Heart right ventricle (tissue), 16 donors: ENCODE measurements at regions not wholly inside any gene's neighbourhood (a gene's known extent, or its start where the extent isn't known, plus 50 kb on each side); places are given as distances from the start of the nearest gene placed in this dataset.

Source experiments
- ATAC-seq, 8 donors: fragments of 200-7000 bp; cut with Tn5 transposase; one replicate each; pipeline ENCODE4 v1.9.1; 2020; ENCODE audit warnings: mild to moderate bottlenecking in 8 of 8, moderate library complexity in 8 of 8, moderate number of reproducible peaks in 1 of 8
- DNase-seq, 2 donors: peaks; one replicate each; pipeline ENCODE4 v3.0.0-alpha.2; 2020
- H3K27ac ChIP-seq, 10 donors: fragments of 200-600 bp; sonication (generic) in 2 of 10; one replicate each; pipeline versions ENCODE4 v1.5.0 to v1.8.0; 2020 to 2022; ENCODE audit warnings: mild to moderate bottlenecking in 3 of 10
- H3K27me3 ChIP-seq, 7 donors: fragments of 200-600 bp; one replicate each; pipeline ENCODE4 v1.8.0; 2021 to 2022; ENCODE audit warnings: mild to moderate bottlenecking in 2 of 7
- H3K36me3 ChIP-seq, 9 donors: fragments of 200-600 bp; sonication (generic) in 1 of 9; one replicate each; pipeline versions ENCODE4 v1.5.0 to v1.8.0; 2020 to 2022; ENCODE audit warnings: mild to moderate bottlenecking in 2 of 9
- H3K4me1 ChIP-seq, 9 donors: fragments of 200-600 bp; sonication (generic) in 1 of 9; one replicate each; pipeline versions ENCODE4 v1.5.0 to v1.8.0; 2020 to 2022; ENCODE audit warnings: mild to moderate bottlenecking in 4 of 9
- H3K4me3 ChIP-seq, 10 donors: fragments of 200-600 bp; sonication (generic) in 2 of 10; one replicate each; pipeline versions ENCODE4 v1.5.0 to v1.8.0; 2020 to 2022; ENCODE audit warnings: mild to moderate bottlenecking in 7 of 10, moderate library complexity in 2 of 10
- H3K9me3 ChIP-seq, 11 donors: fragments of 200-600 bp in 10 of 11; sonication (generic) in 2 of 11; one replicate each; pipeline versions ENCODE4 v1.5.0 to v1.8.0; 2013 to 2022; ENCODE audit warnings: mild to moderate bottlenecking in 2 of 11, control low read depth in 1 of 11, moderate library complexity in 1 of 11
- CTCF ChIP-seq, 9 donors: fragments of 200-600 bp; sonication (generic) in 2 of 9; IDR thresholded peaks; one replicate each; pipeline versions ENCODE4 v1.5.0 to v1.8.0; 2021 to 2022; ENCODE audit warnings: antibody characterized with exemption in 9 of 9, mild to moderate bottlenecking in 5 of 9, moderate library complexity in 1 of 9
- WGBS, 2 donors: extraction: QIAGEN DNeasy Blood & Tissue Kit; methylation state at CpG; one replicate each; pipeline ENCODE4 v1.1.7; 2013; ENCODE audit warnings: inconsistent platforms in 1 of 2; 5-methylcytosine and 5-hydroxymethylcytosine counted together
- intact Hi-C, 10 donors: fragments of 100-400 bp; cut with DNase I; formaldehyde crosslinking; loops; one replicate each; pipeline versions ENCODE4 v1.11.1 to v1.14.2; 2022
- donor health status: Arrhythmogenic right ventricular cardiomyopathy.
- donor health status: ischemic (EF 13 %, LVEDD 7.1; RV severe dilation, severe dysfunction).
- donor health status: healthy with polysubstance abuse.
- donor health status: DM: no; HTN: yes; CAD: no.
- donor health status: DM: no; HTN: no; CAD: no.
- donor health status: ischemic (EF 25% LVEDD 6.9; RV normal size, moderate dysfunction).
- donor health status: ischemic (EF 25% LVEDD 5.7; RV mildly dilated, moderate dysfunction).
- donor health status: healthy.
- donor health status: DM: yes; HTN: yes; CAD: no.
- donor health status: Ischemic cardiomyopathy.
- donor health status: ischemic (EF 35%, LVEDD 5.7; RV mildly dilated, moderate dysfunction).
- donor health status: nonischemic (EF 11% LVEDD 7.7; RV severe dilation, severe dysfunction).
- donor health status: DM: yes; HTN: yes; CAD: no.
- donor health status: PGD.
- donor health status: ischemic (EF 29% LVEDD 5.4; RV normal size, mild dysfunction).
- donor health status: nonischemic (EF 23%, LVEDD 6.1; RV moderate dilation, normal function).

GRCh38 chr10:105785721-105786120 lies 1144.6 kb downstream of the SORCS3 start:
- intact Hi-C loops = no loop called here

GRCh38 chr10:105783936-105784483 lies 1142.9 kb downstream of the SORCS3 start:
- 74 to 83% methylated on average over 7 of the region's 7 CpGs for whole genome bisulfite sequencing, 2 donors
- no peak for TF ChIP-seq CTCF (IDR thresholded peaks at IDR 0.05)
- intact Hi-C loops = no loop called here

More at GRCh38 chr10:105785721-105786120, 1144.6 kb downstream of the SORCS3 start:
- Histone ChIP-seq H3K9me3 (peaks cover 0 to 14% (median 0%) of the 10 kb centered on the region in 11 donors), H3K27me3 (no peaks in the 10 kb centered on the region), H3K27ac (no peak overlapping the region), H3K4me1 (no peaks in the 10 kb centered on the region), H3K4me3 (no peak overlapping the region), H3K36me3 (no peaks in the 10 kb centered on the region)
- 48 to 64% methylated on average over 3 of the region's 3 CpGs for WGBS, 2 donors
- TF ChIP-seq CTCF (IDR thresholded peaks at IDR 0.05) = no peak
- ATAC-seq (no peak), DNase-seq (no peak)

GRCh38 chr10:105774881-105775280 lies 1133.8 kb downstream of the SORCS3 start:
- TF ChIP-seq CTCF (IDR thresholded peaks at IDR 0.05) = no peak
- peaks cover 0 to 4% (median 0%) of the 10 kb centered on the region in 9 donors for H3K4me1 ChIP-seq
- no peak for ATAC-seq
- no peak for DNase-seq
- H3K9me3 ChIP-seq = no peaks in the 10 kb centered on the region
- H3K27me3 ChIP-seq = no peaks in the 10 kb centered on the region
- no peak overlapping the region for H3K27ac ChIP-seq
- intact Hi-C loops = no loop called here
- H3K4me3 ChIP-seq = no peak overlapping the region
- 49 to 58% methylated on average over 1 of the region's 1 CpG for WGBS, 2 donors
- no peaks in the 10 kb centered on the region for H3K36me3 ChIP-seq

More at GRCh38 chr10:105783936-105784483, 1142.9 kb downstream of the SORCS3 start:
- Histone ChIP-seq H3K4me3 (no peak overlapping the region), H3K27me3 (no peaks in the 10 kb centered on the region), H3K36me3 (no peaks in the 10 kb centered on the region), H3K9me3 (peaks cover 0 to 14% (median 0%) of the 10 kb centered on the region in 11 donors), H3K4me1 (no peaks in the 10 kb centered on the region), H3K27ac (no peak overlapping the region)
- ATAC-seq = no peak
- no peak for DNase-seq

GRCh38 chr10:105774351-105774750 lies 1133.3 kb downstream of the SORCS3 start:
- H3K9me3 ChIP-seq = no peaks in the 10 kb centered on the region
- no peak overlapping the region for H3K27ac ChIP-seq
- ATAC-seq (no peak), DNase-seq (no peak)
- intact Hi-C loops = no loop called here
- no peaks in the 10 kb centered on the region for H3K36me3 ChIP-seq
- H3K27me3 ChIP-seq = no peaks in the 10 kb centered on the region
- H3K4me1 ChIP-seq = peaks cover 0 to 4% (median 0%) of the 10 kb centered on the region in 9 donors
- H3K4me3 ChIP-seq = no peak overlapping the region
- TF ChIP-seq CTCF (IDR thresholded peaks at IDR 0.05) = no peak
- 36 to 62% methylated on average over 2 of the region's 2 CpGs for WGBS, 2 donors
